ENCODE measurements at regions not wholly inside any gene's neighbourhood (a gene's known extent, or its start where the extent isn't known, plus 50 kb on each side); places are given as distances from the start of the nearest gene placed in this dataset.

- TF ChIP-seq SPI1 (IDR thresholded peaks at IDR 0.05; ENCODE audit: low read depth, low read length) = no peak
- no peak for TF ChIP-seq POU2F2 (IDR thresholded peaks at IDR 0.05; ENCODE audit: low read depth, low read length)
- no peak for TF ChIP-seq POLR2A (IDR thresholded peaks at IDR 0.05; ENCODE audit: low read depth, low read length)
- no peak for TF ChIP-seq TAF1 (IDR thresholded peaks at IDR 0.05; ENCODE audit: low read depth, low read length)
These were observed 63.5 kb upstream of the MOCS2 start for GRCh38 chr5:53173083-53173482.

All from GM12891 (cell line).